Neural progenitor cell (in vitro differentiated cells): ENCODE measurements at regions not wholly inside any gene's neighbourhood (a gene's known extent, or its start where the extent isn't known, plus 50 kb on each side); places are given as distances from the start of the nearest gene placed in this dataset.

ENCODE experiments used
- DNase-seq: peaks from one replicate; pipeline ENCODE4 v3.0.0-alpha.2; 2016; ENCODE audit warnings: low spot score
- H2AFZ ChIP-seq: fragments of 200-600 bp; sonication (generic); replicated peaks from 2 replicates; pipeline ENCODE4 v1.6.1; 2016; ENCODE audit warnings: antibody characterized with exemption
- H3F3A ChIP-seq: fragments of 200-600 bp; sonication (generic); 2 replicates; pipeline ENCODE4 v1.6.1; 2016; ENCODE audit warnings: antibody characterized with exemption, low read depth
- H3K27ac ChIP-seq: fragments of 200-600 bp; sonication (generic); 2 replicates; pipeline ENCODE4 v1.5.1; 2016; ENCODE audit warnings: mild to moderate bottlenecking
- H3K27me3 ChIP-seq: fragments of 200-600 bp; sonication (generic); 2 replicates; pipeline ENCODE4 v1.6.1; 2016; ENCODE audit warnings: mild to moderate bottlenecking, moderate library complexity
- H3K36me3 ChIP-seq: fragments of 200-600 bp; sonication (generic); 2 replicates; pipeline ENCODE4 v1.5.1; 2016
- H3K4me1 ChIP-seq: fragments of 200-600 bp; sonication (generic); 2 replicates; pipeline ENCODE4 v1.6.1; 2016; ENCODE audit warnings: mixed run types
- H3K4me2 ChIP-seq: fragments of 200-600 bp; sonication (generic); 2 replicates; pipeline ENCODE4 v1.6.1; 2016
- H3K4me3 ChIP-seq: fragments of 200-600 bp; sonication (generic); 2 replicates; pipeline ENCODE4 v1.5.1; 2016
- H3K79me2 ChIP-seq: fragments of 200-600 bp; sonication (generic); 2 replicates; pipeline ENCODE4 v1.6.1; 2016; ENCODE audit warnings: low read depth
- H3K9ac ChIP-seq: fragments of 200-600 bp; sonication (generic); 2 replicates; pipeline ENCODE4 v1.6.1; 2016
- H3K9me3 ChIP-seq: fragments of 200-600 bp; sonication (generic); 2 replicates; pipeline ENCODE4 v1.5.1; 2016; ENCODE audit warnings: low read depth
- H4K20me1 ChIP-seq: fragments of 200-600 bp; sonication (generic); 2 replicates; pipeline ENCODE4 v1.6.1; 2016; ENCODE audit warnings: low read depth
- H3K27ac Mint-ChIP-seq: 3 replicates; pipeline ENCODE4 v1.8.0; 2021; ENCODE audit warnings: mixed read lengths
- H3K27me3 Mint-ChIP-seq: 2 replicates; pipeline ENCODE4 v1.8.0; 2022; ENCODE audit warnings: low read depth, mild to moderate bottlenecking, inconsistent platforms, moderate library complexity, mixed read lengths; ENCODE audit not compliant: insufficient read depth
- H3K36me3 Mint-ChIP-seq: 3 replicates; pipeline ENCODE4 v1.8.0; 2021; ENCODE audit warnings: mixed read lengths
- H3K4me1 Mint-ChIP-seq: 3 replicates; pipeline ENCODE4 v1.8.0; 2021; ENCODE audit warnings: mixed read lengths
- H3K4me3 Mint-ChIP-seq: 3 replicates; pipeline ENCODE4 v1.8.0; 2021; ENCODE audit warnings: mild to moderate bottlenecking, moderate library complexity, mixed read lengths
- H3K9me3 Mint-ChIP-seq: 3 replicates; pipeline ENCODE4 v1.8.0; 2020; ENCODE audit warnings: mixed read lengths
- EZH2 ChIP-seq: fragments of 200-600 bp; sonication (generic); IDR thresholded peaks from 2 replicates; pipeline ENCODE4 v1.6.1; 2017; ENCODE audit warnings: antibody characterized with exemption, mild to moderate bottlenecking, moderate library complexity
- EZH2phosphoT487 ChIP-seq: fragments of 200-600 bp; sonication (generic); IDR thresholded peaks from 2 replicates; pipeline ENCODE4 v1.6.1; 2017; ENCODE audit warnings: antibody characterized with exemption
- TF ChIP-seq, protein P1 (sequence below): fragments of 200-600 bp; sonication (generic); IDR thresholded peaks from 2 replicates; pipeline ENCODE4 v1.5.1; 2017; ENCODE audit warnings: antibody characterized with exemption, mild to moderate bottlenecking

DNA sequence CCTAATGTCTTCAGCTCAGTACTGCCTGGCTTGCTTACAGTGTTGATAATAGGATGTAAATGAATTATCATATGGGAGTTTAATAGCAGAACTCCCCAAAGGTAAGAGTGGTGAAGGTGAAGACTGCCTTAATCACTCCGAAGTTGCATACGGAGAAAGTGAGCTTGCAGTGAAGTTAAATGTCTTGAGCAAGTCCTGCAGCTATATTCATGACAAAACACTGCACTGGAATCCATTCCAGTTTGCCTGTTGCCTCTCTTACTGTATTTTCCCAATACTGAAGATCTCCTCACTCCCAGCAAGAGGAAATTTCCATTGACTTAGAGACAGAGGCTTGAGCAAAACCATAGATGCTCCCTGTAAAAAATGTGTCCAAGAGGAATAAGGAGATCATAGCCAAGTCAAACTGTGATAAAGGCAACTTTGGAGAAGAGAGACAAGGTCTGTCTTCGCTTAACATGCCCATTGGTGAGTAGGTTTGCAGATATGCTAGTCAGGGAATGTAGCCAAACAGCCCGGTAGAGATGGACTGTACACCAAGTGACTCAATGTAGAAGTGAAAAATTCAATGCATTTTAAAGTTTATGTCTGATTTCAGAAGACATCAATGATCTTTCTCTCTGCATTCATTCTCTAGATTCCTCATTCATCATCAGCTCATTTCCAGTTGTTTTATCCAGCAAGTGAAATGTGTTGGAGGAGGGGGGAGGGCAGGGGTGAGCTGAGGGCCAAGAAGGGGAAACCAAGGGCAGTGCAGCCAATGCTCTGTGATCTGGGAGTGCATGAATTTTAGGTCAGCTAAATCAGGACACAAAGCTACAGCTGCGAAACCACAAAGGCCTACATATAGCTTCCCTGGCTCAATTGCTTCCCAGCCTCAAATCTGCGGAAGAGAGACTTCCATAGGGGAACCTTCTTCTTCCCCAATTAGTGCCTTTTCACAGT is 667.1 kb upstream of the NR2F2 start:
- Histone ChIP-seq H3K9ac (no peak overlapping the region), H2AFZ (peak overlapping the region; percentile 29), H3K9me3 (no peaks in the 10 kb centered on the region), H3F3A (no peaks in the 10 kb centered on the region), H3K36me3 (no peaks in the 10 kb centered on the region), H3K4me3 (no peak overlapping the region), H3K4me1 (peaks cover 24% of the 10 kb centered on the region), H3K27ac (no peak overlapping the region), H3K27me3 (no peaks in the 10 kb centered on the region), H3K4me2 (no peak overlapping the region), H3K79me2 (no peaks in the 10 kb centered on the region), H4K20me1 (no peaks in the 10 kb centered on the region)
- Mint-ChIP-seq H3K4me3 (no peak overlapping the region), H3K27ac (no peak overlapping the region), H3K4me1 (peaks cover 8% of the 10 kb centered on the region), H3K27me3 (no peaks in the 10 kb centered on the region), H3K9me3 (no peaks in the 10 kb centered on the region), H3K36me3 (no peaks in the 10 kb centered on the region)
- TF ChIP-seq, protein P1, sequence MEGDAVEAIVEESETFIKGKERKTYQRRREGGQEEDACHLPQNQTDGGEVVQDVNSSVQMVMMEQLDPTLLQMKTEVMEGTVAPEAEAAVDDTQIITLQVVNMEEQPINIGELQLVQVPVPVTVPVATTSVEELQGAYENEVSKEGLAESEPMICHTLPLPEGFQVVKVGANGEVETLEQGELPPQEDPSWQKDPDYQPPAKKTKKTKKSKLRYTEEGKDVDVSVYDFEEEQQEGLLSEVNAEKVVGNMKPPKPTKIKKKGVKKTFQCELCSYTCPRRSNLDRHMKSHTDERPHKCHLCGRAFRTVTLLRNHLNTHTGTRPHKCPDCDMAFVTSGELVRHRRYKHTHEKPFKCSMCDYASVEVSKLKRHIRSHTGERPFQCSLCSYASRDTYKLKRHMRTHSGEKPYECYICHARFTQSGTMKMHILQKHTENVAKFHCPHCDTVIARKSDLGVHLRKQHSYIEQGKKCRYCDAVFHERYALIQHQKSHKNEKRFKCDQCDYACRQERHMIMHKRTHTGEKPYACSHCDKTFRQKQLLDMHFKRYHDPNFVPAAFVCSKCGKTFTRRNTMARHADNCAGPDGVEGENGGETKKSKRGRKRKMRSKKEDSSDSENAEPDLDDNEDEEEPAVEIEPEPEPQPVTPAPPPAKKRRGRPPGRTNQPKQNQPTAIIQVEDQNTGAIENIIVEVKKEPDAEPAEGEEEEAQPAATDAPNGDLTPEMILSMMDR, result no peak
- TF ChIP-seq EZH2phosphoT487 (no peak), EZH2 (no peak)
- no peak for DNase-seq

DNA sequence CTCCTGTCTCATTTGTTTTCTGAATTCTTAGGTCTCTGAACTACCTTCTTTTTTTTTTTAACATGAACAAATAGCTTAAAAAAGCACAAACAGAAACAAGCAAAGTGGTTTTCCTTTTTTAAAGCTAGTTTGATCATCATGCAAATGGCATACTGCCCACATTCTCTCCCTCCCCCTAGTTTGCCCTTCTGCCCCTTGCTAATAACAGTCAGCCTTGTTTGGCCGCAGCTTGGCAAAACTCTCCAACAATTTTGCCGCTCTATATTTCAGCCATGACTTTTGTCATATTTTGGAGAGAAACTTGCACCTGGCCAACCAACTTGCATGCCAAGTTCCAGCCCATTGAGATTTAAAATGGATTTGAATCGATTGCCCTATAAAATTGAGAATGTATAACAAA is 666.0 kb upstream of the NR2F2 start:
- Histone ChIP-seq H3K27ac (no peak overlapping the region), H4K20me1 (no peaks in the 10 kb centered on the region), H3K9ac (no peak overlapping the region), H3F3A (no peaks in the 10 kb centered on the region), H3K4me3 (no peak overlapping the region), H2AFZ (peak overlapping the region; percentile 29), H3K27me3 (no peaks in the 10 kb centered on the region), H3K36me3 (no peaks in the 10 kb centered on the region), H3K79me2 (no peaks in the 10 kb centered on the region), H3K4me1 (peaks cover 34% of the 10 kb centered on the region), H3K9me3 (no peaks in the 10 kb centered on the region), H3K4me2 (no peak overlapping the region)
- Mint-ChIP-seq H3K27ac (no peak overlapping the region), H3K36me3 (no peaks in the 10 kb centered on the region), H3K27me3 (no peaks in the 10 kb centered on the region), H3K4me1 (peaks cover 12% of the 10 kb centered on the region), H3K4me3 (no peak overlapping the region), H3K9me3 (no peaks in the 10 kb centered on the region)
- DNase-seq, result no peak
- TF ChIP-seq EZH2 (no peak), EZH2phosphoT487 (no peak)
- TF ChIP-seq, protein P1, result no peak

DNA sequence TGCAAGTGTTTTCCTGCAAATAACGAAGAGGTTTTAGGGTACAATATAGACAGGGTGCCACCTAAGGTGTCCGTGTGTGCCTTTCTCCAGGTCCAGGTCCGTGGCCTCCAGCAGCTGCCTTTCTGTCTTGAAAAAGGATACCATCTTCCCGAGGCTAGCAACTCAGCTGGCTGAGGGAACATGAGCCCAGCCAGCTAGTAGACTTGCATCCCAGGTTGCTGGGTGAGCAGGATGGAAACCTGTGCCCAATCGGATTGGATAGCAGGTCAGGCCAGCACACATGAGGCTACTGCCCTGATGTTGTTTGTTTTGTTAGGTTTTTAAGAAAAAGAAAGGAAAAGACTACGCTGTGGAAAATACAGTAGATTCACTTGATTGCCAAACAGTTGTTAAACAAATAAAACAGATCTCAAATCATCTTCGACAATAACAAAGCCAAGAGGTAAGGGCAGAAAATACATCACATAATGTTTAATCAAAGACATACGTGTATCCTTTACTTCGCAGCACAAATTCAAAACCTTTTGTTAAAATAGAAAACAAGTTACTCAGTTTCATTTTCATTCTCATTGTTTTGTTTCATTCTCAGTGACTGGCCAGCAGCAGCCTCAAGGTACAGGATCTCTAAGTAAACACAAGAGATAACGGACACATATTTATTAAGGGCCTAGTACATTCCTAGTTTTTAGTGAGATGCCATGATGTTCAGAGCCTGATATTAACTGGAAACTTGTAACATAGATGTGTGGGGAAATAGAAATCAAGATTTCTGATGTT is 661.2 kb upstream of the NR2F2 start:
- no peak overlapping the region for H3K27ac ChIP-seq
- Mint-ChIP-seq H3K4me1 (peaks cover 12% of the 10 kb centered on the region), H3K36me3 (no peaks in the 10 kb centered on the region), H3K27me3 (peaks cover 4% of the 10 kb centered on the region), H3K9me3 (no peaks in the 10 kb centered on the region), H3K27ac (no peak overlapping the region), H3K4me3 (no peak overlapping the region)
- no peaks in the 10 kb centered on the region for H3K79me2 ChIP-seq
- peak; percentile 25 for DNase-seq
- peaks cover 28% of the 10 kb centered on the region for H3K4me1 ChIP-seq
- no peaks in the 10 kb centered on the region for H3F3A ChIP-seq
- TF ChIP-seq EZH2phosphoT487, result no peak
- TF ChIP-seq EZH2, result no peak
- TF ChIP-seq, protein P1, result no peak
- no peak overlapping the region for H3K4me3 ChIP-seq
- no peak overlapping the region for H3K9ac ChIP-seq
- H3K4me2 ChIP-seq, result peak overlapping the region; percentile 5
- H3K9me3 ChIP-seq, result no peaks in the 10 kb centered on the region
- no peaks in the 10 kb centered on the region for H3K27me3 ChIP-seq
- H4K20me1 ChIP-seq, result no peaks in the 10 kb centered on the region
- H2AFZ ChIP-seq, result peak overlapping the region; percentile 71
- H3K36me3 ChIP-seq, result no peaks in the 10 kb centered on the region
